SK-N-SH (cell line): ENCODE measurements at regions not wholly inside any gene's neighbourhood (a gene's known extent, or its start where the extent isn't known, plus 50 kb on each side); places are given as distances from the start of the nearest gene placed in this dataset.
"Not testable (repeated sequence)": the region's sequence is repeated elsewhere in the genome, so short reads cannot be mapped to it uniquely, and the experiment has no call there.

Experiments used
- CTCF ChIP-seq: fragments of 200-600 bp; sonication (generic); IDR thresholded peaks from 2 replicates; pipeline ENCODE4 v1.6.1; 2017; ENCODE audit warnings: antibody characterized with exemption, mild to moderate bottlenecking, moderate library complexity
- MAX ChIP-seq: IDR thresholded peaks from 2 replicates; pipeline ENCODE4 v1.4.0; 2012; ENCODE audit warnings: low read depth
- PBX3 ChIP-seq: IDR thresholded peaks from 2 replicates; pipeline ENCODE4; 2012
- TEAD4 ChIP-seq: IDR thresholded peaks from 2 replicates; pipeline ENCODE4 v1.4.0; 2012; ENCODE audit warnings: mild to moderate bottlenecking, borderline replicate concordance; ENCODE audit not compliant: insufficient read depth

- TF ChIP-seq CTCF, MAX, PBX3, TEAD4: not testable (repeated sequence)
These were observed 173.9 kb upstream of the PRSS1 start for GRCh38 chr7:142575351-142575750.
